ENCODE measurements at regions not wholly inside any gene's neighbourhood (a gene's known extent, or its start where the extent isn't known, plus 50 kb on each side); places are given as distances from the start of the nearest gene placed in this dataset.

- DNase-seq (ENCODE audit: low read depth): no peak
These were observed 78.1 kb downstream of the ASB9 start for GRCh38 chrX:15191830-15192229.

GRCh38 chrX:15188039-15188438 is 81.8 kb downstream of the ASB9 start:
- DNase-seq (ENCODE audit: low read depth): no peak

GRCh38 chrX:15177316-15177715 is 92.6 kb downstream of the ASB9 start:
- DNase-seq (ENCODE audit: low read depth): no peak

GRCh38 chrX:15173411-15173810 is 96.5 kb downstream of the ASB9 start:
- DNase-seq (ENCODE audit: low read depth): peak; percentile 2

- peak; percentile 41 for DNase-seq (ENCODE audit: low read depth)
These were observed 99.0 kb downstream of the ASB9 start for GRCh38 chrX:15170927-15171326.

GRCh38 chrX:15167826-15168225 is 102.1 kb downstream of the ASB9 start:
- no peak for DNase-seq (ENCODE audit: low read depth)

- no peak for DNase-seq (ENCODE audit: low read depth)
These were observed 104.1 kb downstream of the ASB9 start for GRCh38 chrX:15165832-15166231.

GRCh38 chrX:15163131-15163530 is 106.8 kb downstream of the ASB9 start:
- no peak for DNase-seq (ENCODE audit: low read depth)

GRCh38 chrX:15160558-15161095 is 109.3 kb downstream of the ASB9 start:
- DNase-seq (ENCODE audit: low read depth): no peak

- no peak for DNase-seq (ENCODE audit: low read depth)
These were observed 111.0 kb downstream of the ASB9 start for GRCh38 chrX:15158736-15159406.

- DNase-seq (ENCODE audit: low read depth): no peak
These were observed 111.5 kb downstream of the ASB9 start for GRCh38 chrX:15158350-15158735.

GRCh38 chrX:15157624-15158023 is 112.3 kb downstream of the ASB9 start:
- DNase-seq (ENCODE audit: low read depth): no peak

- peak; percentile 31 for DNase-seq (ENCODE audit: low read depth)
These were observed 118.4 kb downstream of the ASB9 start for GRCh38 chrX:15151267-15152186.

- no peak for DNase-seq (ENCODE audit: low read depth)
These were observed 119.3 kb downstream of the ASB9 start for GRCh38 chrX:15150586-15150985.

GRCh38 chrX:15146515-15146914 is 123.4 kb downstream of the ASB9 start:
- peak; percentile 2 for DNase-seq (ENCODE audit: low read depth)

GRCh38 chrX:15143825-15144121 is 126.1 kb downstream of the ASB9 start:
- DNase-seq (ENCODE audit: low read depth): no peak

- peak; percentile 20 for DNase-seq (ENCODE audit: low read depth)
These were observed 126.6 kb downstream of the ASB9 start for GRCh38 chrX:15143050-15143824.

- no peak for DNase-seq (ENCODE audit: low read depth)
These were observed 127.7 kb downstream of the ASB9 start for GRCh38 chrX:15142084-15142715.

- no peak for DNase-seq (ENCODE audit: low read depth)
These were observed 133.1 kb downstream of the ASB9 start for GRCh38 chrX:15136795-15137194.

GRCh38 chrX:15129412-15129811 is 140.5 kb downstream of the ASB9 start:
- DNase-seq (ENCODE audit: low read depth): no peak

- DNase-seq (ENCODE audit: low read depth): no peak
These were observed 141.0 kb downstream of the ASB9 start for GRCh38 chrX:15128861-15129260.

GRCh38 chrX:15127010-15127409 is 142.9 kb downstream of the ASB9 start:
- DNase-seq (ENCODE audit: low read depth): no peak
